Fibroblast of villous mesenchyme (primary cell): ENCODE measurements at regions not wholly inside any gene's neighbourhood (a gene's known extent, or its start where the extent isn't known, plus 50 kb on each side); places are given as distances from the start of the nearest gene placed in this dataset.
A peak's percentile ranks its signal among the peaks of the same experiment; 100 is the strongest.

Experiments used
- DNase-seq: peaks from one replicate; pipeline ENCODE4 v3.0.0-alpha.2; 2010; ENCODE audit warnings: low read depth
- H3K4me3 ChIP-seq: 2 replicates; pipeline ENCODE4 v1.5.1; 2011; ENCODE audit warnings: low read depth, mild to moderate bottlenecking, low read length
- TF ChIP-seq, protein P1 (sequence below): IDR thresholded peaks from 2 replicates; pipeline ENCODE4 v1.5.1; 2012; ENCODE audit warnings: low read depth, mild to moderate bottlenecking, low read length; ENCODE audit not compliant: insufficient read depth

DNA sequence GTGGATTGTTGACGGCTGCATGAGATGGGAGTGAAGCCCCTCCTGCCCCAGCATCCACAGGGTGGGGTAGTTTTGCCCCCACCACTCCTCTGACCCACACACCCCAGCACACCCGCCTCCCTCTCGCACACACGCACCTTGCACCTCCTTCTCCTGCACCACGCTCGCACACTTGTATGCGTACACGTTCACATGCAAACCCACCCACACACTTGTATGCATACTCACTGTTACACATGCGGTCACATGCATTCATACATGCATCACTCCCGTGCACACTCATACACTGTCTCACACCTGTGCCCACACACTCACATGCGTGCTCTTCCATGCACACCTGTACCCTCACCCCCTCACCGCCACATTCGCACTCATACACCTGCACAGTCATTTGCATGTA lies 70.5 kb upstream of the CIBAR2 start:
- no peak overlapping the region for H3K4me3 ChIP-seq
- no peak for DNase-seq
- TF ChIP-seq, protein P1, sequence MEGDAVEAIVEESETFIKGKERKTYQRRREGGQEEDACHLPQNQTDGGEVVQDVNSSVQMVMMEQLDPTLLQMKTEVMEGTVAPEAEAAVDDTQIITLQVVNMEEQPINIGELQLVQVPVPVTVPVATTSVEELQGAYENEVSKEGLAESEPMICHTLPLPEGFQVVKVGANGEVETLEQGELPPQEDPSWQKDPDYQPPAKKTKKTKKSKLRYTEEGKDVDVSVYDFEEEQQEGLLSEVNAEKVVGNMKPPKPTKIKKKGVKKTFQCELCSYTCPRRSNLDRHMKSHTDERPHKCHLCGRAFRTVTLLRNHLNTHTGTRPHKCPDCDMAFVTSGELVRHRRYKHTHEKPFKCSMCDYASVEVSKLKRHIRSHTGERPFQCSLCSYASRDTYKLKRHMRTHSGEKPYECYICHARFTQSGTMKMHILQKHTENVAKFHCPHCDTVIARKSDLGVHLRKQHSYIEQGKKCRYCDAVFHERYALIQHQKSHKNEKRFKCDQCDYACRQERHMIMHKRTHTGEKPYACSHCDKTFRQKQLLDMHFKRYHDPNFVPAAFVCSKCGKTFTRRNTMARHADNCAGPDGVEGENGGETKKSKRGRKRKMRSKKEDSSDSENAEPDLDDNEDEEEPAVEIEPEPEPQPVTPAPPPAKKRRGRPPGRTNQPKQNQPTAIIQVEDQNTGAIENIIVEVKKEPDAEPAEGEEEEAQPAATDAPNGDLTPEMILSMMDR = no peak

DNA sequence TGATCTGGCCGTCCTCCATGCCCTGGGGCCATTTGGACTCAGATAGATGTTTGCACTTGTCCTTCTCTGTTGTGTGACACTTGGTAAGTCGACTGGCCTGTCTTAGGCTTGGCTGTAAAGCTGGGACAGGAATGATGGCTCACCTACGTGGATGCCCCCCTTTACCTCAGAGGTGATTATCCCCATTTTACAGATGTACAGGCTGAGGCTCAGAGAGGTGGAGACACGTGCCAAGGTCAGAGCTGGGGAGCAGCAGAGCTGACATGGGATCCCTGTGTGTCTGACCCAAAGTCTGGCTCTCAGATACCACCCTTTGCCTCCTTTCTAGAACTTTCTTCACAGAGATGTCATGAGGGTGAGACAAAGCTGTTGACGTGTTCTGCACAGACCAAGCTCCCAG lies 71.3 kb upstream of the CIBAR2 start:
- TF ChIP-seq, protein P1 = no peak
- H3K4me3 ChIP-seq = no peak overlapping the region
- DNase-seq = no peak

- no peak overlapping the region for H3K4me3 ChIP-seq
- no peak for DNase-seq
- TF ChIP-seq, protein P1 = no peak
Observed at GRCh38 chr16:85184404-85184803, 72.1 kb upstream of the CIBAR2 start.

- DNase-seq = no peak
- TF ChIP-seq, protein P1 = no peak
- H3K4me3 ChIP-seq = no peak overlapping the region
Observed at GRCh38 chr16:85185303-85186100, 73.2 kb upstream of the CIBAR2 start.

- DNase-seq = peak; percentile 69
- no peak overlapping the region for H3K4me3 ChIP-seq
- TF ChIP-seq, protein P1 = no peak
Observed at GRCh38 chr16:85187002-85187401, 74.7 kb upstream of the CIBAR2 start.

DNA sequence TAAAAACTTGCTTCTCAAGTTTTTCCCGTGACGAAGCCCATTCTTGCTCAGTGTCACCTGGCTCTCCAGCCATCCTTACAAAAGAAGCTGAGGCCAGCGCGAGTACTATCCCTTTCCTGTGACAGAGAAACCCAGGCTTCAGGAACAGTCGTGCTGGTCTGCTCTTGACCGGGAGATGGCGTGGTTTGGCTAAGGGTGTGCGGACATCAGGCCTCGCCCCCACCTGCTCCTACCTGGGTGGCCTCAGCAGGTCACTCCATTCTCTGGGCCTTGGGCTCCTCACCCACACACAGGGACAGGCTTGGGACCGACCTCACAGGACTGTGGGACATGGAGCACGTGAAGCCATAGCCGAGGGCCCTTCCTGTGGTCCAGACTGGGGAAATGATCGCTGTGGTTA lies 75.2 kb upstream of the CIBAR2 start:
- no peak for DNase-seq
- H3K4me3 ChIP-seq = no peak overlapping the region
- TF ChIP-seq, protein P1 = no peak

DNA sequence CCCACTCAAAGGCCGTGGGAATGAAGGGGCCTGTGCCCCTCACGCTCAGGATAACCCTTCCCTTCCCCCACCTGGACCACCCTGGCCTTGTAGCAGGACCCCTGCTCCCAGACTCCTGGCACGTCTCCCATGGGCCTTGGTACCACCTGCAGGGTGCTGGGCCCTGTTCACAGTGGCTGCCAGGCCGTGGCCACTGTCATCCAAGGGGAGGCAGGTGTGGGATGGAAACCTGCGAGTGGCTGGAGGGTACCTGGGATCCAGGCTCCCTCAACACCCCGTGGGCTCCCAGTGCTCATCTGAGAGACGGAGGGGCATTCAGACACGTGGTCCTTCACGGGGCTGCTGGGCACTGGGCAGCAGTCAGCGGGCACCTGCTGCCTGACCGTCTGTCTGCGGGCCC lies 75.6 kb upstream of the CIBAR2 start:
- H3K4me3 ChIP-seq = no peak overlapping the region
- TF ChIP-seq, protein P1 = no peak
- DNase-seq = no peak
